ENCODE measurements at regions not wholly inside any gene's neighbourhood (a gene's known extent, or its start where the extent isn't known, plus 50 kb on each side); places are given as distances from the start of the nearest gene placed in this dataset.

GRCh38 chr3:96070678-96071077 lies 743.7 kb upstream of the EPHA6 start:
- DNase-seq, result no peak

GRCh38 chr3:96071097-96071496 lies 743.3 kb upstream of the EPHA6 start:
- no peak for DNase-seq

GRCh38 chr3:96072226-96072625 lies 742.2 kb upstream of the EPHA6 start:
- no peak for DNase-seq

DNA sequence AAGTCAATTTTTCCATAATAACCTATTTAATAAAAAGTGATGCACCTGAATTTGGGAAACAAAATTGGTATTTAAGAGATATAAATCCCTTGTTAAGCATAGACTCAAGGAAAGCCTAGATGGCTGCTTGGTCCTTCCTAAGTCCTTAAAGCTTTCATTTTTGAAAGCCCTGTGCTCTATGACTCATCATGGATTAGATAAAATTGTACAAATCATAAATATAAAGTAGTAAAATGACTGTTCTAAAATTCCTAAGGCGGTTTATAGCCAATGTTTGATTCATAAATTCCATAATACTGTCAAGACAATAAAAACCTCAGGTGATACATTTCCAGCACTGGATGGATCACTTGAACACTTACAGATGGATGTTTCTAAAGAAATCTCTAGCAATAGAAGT lies 730.8 kb upstream of the EPHA6 start:
- DNase-seq, result no peak

DNA sequence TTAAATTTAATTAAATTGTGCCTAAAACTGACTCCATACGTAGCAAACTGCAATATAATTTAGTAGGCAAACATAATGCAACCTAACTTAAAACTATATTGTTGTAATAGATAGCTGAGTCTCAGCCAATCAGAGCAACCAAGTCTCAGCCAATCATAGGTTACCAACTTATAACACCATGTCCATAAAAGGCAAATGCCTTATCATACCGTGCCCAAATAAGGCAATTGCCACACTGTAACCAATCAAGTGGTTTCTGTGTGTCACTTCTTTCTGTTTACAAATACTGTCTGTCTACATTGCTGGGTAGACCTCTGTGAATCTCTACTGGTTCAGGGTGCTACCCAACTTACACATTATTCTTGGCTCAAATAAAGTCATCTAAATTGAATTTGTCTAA lies 728.4 kb upstream of the EPHA6 start:
- no peak for DNase-seq

- no peak for DNase-seq
Observed at GRCh38 chr3:96101006-96101560, 713.3 kb upstream of the EPHA6 start.

- DNase-seq, result no peak
Observed at GRCh38 chr3:96106701-96107100, 707.7 kb upstream of the EPHA6 start.
